Fibroblast of skin of right biceps (primary cell): ENCODE measurements at regions not wholly inside any gene's neighbourhood (a gene's known extent, or its start where the extent isn't known, plus 50 kb on each side); places are given as distances from the start of the nearest gene placed in this dataset.
"Not testable (repeated sequence)": the region's sequence is repeated elsewhere in the genome, so short reads cannot be mapped to it uniquely, and the experiment has no call there.

Experiments used
- DNase-seq: peaks from one replicate; pipeline ENCODE4 v3.0.0-alpha.2; 2013

DNA sequence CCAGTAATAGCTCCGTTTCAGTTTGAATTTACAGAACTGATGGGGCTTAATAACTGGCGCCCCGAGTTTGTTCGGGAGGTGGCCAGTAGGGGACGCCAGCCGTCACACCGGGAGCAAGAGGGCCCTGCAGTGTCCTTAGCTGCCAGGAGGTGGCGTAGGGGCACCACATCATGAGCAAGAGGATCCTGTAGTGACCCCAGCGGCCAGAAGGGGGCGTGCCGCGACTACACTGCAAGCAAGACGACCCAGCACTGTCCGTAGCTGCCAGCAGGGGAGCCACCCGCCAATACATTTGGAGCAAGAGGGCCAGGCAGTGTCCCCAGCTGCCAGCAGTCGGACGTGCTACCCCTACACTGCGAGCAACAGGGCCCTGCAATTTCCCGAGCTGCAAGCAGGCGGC lies 663.7 kb upstream of the B3GAT1 start:
- peak; percentile 6 for DNase-seq

DNA sequence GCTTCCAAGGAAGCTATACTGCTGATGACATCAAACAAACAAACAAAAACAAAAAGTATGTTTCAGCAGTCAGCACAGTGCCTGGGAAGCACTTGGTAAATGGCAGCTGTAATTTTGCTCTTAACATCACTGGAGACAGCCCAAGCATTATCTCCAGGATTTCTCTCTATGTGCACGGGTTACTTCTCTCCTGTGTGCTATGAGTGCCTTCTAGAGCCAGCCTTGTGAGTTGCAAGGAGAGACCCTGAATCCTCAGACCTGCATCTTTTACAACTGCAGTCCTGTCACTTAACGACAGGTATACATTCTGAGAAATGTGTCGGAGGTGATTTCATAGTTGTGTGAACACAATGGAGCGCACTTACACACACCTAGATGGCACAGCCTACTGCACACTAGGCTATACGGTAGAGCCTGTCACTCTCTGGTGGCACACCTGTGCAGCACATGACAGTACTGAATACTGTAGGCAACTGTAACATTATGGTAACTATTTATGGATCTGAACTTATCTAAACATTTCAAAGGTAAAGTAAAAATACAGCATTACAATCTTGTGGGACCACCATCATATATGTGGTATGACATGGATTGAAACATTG lies 662.5 kb upstream of the B3GAT1 start:
- DNase-seq: no peak

DNA sequence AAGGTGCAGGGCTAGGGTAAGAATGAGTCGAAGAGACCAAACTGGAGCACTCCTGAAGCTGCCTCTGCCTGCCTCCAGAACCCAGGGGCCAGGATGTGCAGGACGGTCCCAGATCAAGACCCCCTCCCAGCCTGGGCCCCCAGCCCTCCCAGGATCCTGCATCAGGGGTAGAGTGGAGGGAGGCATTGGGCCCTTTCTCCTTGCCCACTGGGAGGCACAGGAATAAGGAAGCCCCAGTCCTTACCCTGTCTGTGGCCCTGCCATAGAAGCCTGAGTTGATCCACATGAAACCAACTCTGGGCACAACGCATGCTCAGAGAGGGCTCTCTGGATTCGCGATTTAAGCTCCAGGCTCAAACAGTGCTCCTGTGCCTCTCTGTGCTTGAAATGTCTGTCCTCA lies 661.8 kb upstream of the B3GAT1 start:
- no peak for DNase-seq

DNA sequence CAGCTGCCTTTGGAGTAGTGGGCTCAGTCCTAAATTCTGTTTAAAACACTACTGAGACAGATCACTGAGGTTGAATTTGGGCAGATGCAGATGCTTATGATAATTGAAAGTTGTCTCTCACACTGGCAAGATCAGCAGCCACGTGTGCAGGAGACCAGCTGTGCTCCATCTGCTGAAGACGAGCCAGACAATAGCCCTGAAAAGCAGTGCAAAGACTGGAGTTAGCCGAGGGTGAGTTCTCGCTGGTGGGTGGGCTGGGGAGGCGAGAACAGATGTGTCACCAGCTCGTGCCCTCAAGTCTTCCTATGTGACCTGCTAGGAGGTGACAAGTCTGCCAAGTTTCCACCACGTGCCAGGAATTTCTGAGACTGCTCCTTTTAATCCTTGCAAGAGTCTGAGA lies 661.3 kb upstream of the B3GAT1 start:
- no peak for DNase-seq

DNA sequence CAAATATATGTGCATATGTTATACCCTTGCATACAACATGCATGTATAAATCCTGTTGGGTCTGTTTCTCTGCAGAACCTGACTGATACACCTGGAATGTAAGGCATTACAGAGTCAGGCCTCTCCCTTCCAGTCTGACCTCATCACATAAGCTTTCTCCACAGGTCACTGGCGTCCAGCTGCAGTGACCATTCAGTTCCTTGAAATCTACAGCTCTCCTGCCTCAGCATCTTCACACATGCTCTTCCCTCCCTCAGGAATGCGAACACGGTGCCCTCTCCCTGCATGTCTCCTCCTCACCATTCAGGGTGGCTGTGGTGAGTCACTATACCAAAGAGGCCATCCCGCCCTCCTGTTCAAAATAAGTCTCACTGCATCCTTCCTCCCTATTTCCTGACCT lies 657.8 kb upstream of the B3GAT1 start:
- DNase-seq: no peak

DNA sequence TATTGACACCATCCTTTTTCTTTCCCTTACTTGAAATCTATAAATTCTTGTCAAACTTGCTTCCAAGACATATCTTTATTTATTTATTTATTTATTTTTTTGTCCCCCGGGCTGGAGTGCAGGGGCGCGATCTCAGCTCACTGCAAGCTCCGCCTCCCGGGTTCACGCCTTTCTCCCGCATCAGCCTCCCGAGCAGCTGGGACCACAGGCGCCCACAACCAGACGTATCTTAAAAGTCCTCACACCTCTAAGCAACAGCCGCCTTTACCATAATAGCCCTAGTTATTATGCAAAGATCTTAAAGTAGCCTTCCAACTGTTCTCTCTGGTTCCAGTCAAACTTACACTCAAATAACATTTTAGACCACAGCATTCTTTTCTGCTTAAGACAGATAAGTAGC lies 657.0 kb upstream of the B3GAT1 start:
- no peak for DNase-seq

DNA sequence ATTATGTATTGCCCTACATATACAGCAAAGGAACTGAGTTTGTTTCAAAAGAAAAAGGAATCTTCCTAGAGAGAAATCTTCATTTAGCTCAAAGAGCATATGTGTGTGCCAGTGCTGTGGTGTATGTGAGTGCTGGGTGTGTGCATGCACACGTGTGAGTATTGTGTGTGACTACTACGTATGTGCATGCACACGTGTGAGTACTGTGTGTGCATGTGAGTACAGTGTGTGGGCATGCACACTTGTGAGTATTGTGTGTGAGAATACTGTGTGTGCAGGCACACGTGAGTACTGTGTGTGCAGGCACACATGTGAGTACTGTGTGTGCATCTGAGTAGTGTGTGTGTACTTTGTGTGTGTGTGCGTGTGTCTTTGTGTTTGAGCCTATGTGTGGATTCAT lies 651.0 kb upstream of the B3GAT1 start:
- DNase-seq: no peak

DNA sequence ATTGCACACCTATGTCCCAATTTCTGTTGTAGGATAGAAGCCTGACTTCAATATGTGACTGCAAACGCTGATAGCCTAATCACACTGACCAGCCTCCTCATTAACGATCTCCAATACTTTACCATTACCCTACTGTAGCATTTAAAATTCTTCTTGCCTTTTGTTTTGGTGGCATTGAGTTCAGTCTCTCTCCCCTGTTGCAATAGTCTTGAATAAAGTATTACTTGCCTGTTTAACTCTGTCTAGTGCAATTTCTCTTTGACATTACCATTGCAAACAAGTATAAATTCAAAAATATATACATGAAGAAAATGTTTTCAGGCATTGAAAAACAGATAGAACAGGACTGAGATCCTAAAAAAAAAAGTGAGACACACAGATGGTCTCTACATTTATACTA lies 649.1 kb upstream of the B3GAT1 start:
- no peak for DNase-seq

DNA sequence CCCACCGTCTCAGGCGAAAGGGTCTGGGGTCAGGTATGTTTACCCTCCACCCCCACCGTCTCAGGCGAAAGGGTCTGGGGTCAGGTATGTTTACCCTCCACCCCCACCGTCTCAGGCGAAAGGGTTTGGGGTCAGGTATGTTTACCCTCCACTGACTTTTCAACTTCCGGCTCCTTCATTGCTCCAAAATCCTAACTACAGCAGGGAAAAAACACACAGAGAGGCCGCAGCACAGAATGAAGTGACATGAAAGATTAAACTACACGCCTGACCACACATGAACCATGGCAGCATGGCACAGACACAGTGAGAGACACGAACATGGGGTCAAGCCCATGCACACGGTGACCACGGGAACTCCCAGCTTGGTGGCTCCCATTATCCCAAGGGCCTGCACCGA lies 634.9 kb upstream of the B3GAT1 start:
- DNase-seq: no peak

DNA sequence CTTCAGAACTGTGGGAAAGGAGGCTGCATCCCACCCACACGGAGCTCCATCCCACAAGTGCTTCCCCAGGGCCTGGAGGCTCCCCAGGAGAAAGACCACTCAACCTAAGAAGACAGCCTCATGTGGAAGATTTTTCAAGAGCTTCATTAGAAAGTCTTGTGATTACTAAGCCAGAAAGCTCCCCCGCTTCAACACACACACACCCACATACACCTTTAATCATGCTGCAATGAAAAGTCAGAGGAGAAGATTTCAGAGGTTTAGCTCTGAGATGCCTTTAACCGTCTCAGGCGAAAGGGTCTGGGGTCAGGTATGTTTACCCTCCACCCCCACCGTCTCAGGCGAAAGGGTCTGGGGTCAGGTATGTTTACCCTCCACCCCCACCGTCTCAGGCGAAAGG lies 634.5 kb upstream of the B3GAT1 start:
- no peak for DNase-seq

DNA sequence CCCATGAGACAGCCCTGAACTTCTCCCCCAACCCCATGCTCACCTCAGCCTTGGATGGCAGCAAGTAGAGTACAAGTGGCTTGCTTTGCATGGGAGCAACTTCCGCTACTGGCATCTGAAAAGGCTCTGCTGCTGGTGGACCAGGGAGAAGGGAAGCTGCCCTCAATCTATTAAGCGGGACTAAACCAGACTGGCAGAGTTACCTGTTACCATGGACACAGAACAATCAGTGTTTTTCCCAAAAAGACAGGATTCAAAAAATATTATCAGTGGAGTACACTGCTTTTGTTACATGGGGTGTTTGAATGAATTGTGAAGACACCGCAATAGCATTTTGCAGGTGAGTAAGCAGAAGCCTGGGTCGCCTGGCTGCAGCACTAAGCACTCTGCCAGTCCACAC lies 631.4 kb upstream of the B3GAT1 start:
- DNase-seq: no peak

DNA sequence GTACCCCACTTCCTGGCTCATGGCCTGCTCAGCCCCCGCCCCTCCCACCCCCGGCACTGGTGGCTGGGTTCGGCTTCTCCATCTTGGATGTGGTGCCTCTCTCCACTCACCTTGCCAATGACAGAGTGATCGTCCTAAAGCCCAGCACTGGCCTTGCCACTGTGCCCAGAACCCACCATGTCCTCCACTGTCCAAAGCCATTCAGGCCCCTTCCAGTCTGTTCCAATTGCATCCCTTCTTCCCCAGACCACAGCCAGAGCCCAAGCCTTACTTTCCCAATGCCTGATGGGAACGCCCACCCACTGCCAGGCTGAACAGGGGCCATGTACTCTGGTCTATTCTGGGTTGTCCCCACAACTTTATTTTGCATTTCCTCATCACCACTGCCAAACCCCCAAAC lies 625.8 kb upstream of the B3GAT1 start:
- no peak for DNase-seq

DNA sequence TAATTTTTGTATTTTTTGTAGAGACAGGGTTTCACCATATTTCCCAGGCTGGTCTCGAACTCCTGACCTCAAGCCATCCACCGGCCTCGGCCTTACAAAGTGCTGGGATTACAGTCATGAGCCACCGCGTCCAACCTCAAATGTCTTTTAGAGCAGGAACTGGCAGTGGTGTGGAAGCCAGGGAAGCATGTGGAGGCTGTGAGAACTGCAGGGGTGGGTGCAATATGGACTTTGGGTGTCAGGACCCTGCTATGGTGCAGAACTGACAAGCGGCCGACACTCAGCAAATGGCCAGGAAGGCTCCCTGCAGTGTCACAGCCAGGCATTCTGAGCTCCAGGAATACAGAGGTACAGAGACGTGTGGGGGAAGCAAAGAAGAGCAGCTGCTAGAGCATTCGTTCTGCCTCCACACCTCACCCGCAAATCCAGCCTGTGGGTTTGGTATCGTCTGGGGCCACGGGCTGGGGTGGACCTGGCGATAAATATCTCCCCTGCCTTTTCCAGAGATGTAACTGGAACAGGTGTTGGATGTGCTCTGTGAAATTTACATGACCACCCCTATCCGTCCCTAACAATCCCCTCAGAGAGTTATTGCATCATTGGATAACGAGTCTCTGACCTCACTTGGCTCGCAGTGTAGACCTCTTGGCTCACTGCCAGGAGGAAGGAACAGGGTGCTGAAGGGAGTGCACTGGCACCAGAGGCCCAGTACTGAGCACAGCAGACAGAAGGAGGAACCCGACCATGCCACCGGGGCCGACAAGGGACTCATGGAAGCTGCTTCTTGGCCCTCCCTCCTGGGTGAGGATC lies 624.7 kb upstream of the B3GAT1 start:
- DNase-seq: no peak

DNA sequence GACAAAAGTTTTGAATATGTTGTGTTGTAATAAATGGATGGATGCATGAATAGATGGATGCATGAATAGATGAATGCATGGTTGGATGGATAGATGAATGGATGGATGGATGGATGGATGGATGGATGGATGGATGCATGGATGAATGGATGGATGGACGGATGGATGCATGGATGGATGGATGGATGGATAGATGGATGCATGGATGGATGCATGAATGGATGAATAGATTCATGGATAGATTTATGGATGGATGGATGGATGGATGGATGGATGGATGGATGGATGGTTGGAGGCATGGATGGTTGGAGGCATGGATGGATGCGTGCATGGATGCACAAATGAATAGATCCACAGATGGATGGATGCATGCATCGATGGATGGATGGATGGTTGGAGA lies 623.2 kb upstream of the B3GAT1 start:
- no peak for DNase-seq

DNA sequence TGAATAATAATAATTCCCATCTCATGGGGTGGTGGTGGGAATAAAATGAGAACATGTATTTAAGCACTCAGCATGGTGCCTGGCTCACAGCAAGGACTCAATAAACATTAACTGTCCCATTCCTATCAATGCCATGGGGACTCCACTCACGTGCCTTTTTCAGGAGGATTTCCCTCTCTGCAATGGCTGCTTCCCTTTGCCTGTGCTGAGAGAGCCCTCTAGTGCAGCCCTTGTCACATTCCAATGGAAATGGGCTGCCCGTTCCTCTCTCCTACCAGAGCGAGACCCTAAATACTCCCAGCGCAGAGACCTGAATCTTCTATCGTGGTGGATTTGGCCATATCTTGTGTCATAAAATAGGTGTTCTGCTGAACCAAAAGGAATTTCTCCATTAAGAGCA lies 621.5 kb upstream of the B3GAT1 start:
- DNase-seq: no peak

DNA sequence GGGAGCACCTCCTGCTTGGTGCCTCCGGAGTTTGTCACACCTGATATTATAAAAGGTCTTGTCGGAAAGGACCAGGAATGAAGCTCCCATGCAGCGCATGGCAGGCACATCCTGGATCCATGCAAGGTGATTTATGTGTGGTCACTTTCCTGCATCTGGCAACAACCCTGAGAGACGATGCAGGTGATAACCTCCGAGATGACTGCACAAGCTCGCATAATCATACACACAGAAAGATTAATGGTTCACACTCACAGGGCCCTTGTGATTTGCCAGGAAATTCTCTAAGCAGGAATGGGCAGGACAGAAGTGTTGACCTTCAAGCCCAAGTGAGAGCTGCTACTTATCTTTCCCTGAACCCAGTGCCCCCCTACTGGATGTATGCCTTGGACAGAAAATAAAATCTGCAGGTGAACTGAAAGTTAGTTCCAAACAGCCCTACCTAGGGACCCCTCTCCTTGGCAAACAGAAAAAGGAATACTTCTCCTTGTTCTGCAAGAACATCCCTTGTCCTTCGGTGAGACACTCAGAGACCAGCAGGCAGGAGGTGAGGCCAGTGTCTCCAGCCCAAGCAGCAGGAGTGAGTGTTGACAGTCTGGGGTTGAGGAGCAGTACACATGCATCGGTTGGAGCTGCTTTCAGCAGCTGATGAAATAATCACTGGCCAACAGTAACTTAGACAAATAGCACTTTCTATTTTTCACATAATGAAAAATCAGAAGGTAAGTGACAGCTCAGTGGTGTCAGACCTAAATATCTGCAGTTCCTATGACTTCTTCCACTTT lies 619.4 kb upstream of the B3GAT1 start:
- no peak for DNase-seq

DNA sequence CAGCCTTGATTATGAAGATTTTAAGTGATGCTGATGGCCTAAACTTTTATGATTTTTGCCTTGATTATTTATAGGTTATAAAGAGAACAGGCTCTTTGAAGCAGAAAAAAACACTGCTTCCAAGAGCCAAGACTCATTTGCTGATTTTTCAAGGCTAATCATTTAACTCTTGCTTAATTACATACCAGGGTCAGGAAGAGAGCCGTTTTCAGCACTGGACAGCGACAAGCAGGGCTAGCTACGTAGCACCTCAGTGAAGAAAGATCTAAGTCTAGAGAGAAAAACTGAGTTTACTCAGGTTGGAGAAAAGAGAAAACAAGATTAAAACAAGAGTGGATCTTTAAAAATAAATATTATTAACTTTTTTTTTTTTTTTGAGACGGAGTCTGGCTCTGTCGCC lies 615.4 kb upstream of the B3GAT1 start:
- DNase-seq: peak; percentile 26

DNA sequence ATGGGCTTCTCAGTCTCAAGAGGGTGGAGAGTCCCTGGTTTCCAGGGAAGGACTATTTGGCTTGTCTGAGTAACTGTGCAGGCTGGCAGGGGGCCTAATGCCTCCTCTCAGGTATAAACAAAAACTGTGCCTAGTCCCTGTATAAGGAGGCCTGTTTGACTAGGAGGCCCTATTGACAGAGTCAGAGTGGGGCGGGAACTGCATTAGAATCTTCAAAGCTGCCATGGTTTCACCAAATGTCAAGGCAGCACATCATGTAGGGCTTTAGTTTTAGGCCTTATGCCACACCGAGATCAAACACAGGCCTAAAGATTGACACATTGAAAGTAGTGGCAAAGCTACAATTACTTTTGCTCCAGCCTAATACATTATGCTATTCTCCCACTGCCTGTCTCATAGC lies 611.5 kb upstream of the B3GAT1 start:
- no peak for DNase-seq

DNA sequence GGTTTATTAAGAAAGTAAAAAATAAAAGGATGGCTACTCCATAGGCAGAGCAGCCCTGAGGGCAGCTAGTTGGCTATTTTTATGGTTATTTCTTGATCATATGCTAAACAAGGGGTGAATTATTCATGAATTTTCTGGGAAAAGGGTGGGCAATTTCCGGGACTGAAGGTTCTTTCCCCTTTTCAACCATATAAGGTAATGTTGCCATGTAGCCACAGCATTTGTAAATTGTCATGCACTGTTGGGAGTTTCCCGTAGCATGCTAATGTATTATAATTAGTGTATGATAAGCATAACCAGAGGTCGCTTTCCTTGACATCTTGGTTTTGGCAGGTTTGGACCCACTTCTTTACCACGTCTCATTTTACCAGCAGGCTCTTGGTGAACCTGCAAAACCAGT lies 610.4 kb upstream of the B3GAT1 start:
- DNase-seq: no peak

DNA sequence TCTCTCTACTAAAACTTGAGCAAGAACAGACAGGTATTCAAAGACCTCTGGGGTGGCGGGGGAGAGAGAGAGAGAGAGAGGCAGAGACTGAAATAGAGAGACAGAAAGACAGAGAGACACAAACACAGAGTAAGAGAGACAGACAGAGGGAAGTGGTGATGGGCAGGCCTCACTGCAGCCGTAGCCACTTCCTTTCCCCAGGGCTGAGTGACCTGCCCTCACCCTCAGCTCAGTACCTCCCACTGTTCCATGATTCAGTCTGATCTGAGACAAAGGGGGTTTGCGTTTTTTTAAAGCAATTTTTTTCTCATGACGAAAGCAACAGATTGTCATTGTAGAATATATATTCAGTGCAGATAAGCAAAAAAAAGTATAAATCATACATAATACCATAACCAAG lies 607.9 kb upstream of the B3GAT1 start:
- DNase-seq: no peak

DNA sequence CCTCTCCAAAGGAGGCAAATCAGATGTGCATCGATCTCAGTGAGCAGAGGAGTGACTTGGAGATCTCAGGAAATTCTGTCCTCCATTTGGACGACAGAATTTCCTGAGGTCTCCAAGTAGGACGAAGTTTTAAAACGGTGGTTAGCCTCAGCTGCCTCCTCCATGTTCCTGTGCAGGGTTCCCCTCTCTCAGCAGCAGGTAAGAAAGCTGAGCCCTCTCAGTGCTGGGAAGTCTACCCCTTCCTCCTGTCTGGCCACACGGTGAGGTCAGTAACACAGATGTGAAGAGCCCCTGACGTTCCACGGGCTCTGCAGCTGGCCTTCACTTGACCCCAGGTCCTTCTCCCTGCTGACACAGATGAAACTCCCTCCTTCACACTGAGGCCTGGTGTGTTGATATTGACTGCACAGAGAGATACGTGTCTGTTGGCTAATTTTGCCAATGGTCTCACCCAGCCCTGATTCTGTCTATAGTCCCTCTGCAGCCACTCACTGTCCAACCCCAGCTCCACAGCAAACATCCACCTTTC lies 607.4 kb upstream of the B3GAT1 start:
- DNase-seq: no peak

DNA sequence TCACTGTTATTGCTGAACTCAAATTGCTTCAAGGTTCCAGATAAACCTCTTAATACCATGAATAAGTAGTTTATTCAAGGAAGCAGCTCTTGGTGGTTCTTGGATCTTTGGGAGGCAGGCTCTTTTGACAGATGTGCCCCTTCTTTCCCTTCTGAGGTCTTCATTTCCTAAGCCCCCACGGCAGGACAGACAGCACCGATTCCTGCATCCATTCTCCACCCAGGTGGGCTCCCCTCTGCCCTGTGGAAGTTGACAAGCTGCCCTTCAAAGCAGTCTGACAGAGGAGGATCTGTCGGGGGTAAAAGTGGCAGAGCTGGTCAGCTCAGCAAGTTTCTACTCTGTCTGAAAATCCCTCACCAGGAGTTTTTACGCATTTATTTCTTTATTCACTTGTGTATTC lies 605.3 kb upstream of the B3GAT1 start:
- no peak for DNase-seq

DNA sequence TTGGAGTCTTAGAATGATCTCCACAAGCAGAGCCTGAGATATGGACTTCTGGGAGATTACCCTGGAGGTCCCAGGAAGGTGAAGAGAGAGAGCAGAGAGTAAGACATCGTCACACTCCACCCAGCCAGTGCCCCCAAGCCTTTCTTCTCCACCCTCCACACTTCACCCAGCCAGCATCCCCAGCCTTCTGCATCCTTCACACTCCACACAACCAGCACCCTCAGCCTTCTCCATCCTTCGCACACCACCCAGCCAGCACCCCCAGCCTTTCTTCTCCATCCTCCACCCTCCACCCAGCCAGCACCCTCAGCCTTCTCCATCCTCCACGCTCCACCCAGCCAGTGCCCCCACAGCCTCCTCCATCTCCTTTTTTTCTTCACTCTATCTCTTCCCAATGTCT lies 603.9 kb upstream of the B3GAT1 start:
- no peak for DNase-seq

DNA sequence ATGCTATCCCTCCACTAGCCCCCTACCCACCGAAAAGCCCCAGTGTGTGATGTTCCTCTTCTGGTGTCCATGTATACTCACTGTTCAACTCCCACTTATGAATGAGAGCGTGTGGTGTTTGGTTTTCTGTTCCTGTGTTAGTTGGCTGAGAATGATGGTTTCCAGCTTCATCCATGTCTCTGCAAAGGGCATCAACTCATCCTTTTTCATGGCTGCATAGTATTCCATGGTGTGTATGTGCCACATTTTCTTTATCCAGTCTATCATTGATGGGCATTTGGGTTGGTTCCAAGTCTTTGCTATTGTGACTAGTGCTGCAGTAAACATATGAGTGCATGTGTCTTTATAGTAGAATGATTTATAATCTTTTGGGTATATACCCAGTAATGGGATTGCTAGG lies 599.3 kb upstream of the B3GAT1 start:
- DNase-seq: not testable (repeated sequence)
